Endothelial cell (in vitro differentiated cells): ENCODE measurements at regions not wholly inside any gene's neighbourhood (a gene's known extent, or its start where the extent isn't known, plus 50 kb on each side); places are given as distances from the start of the nearest gene placed in this dataset.
A peak's percentile ranks its signal among the peaks of the same experiment; 100 is the strongest.

Experiments used
- DNase-seq: peaks from one replicate; pipeline ENCODE4 v3.0.0; 2021; ENCODE audit warnings: low spot score
- H3K27ac Mint-ChIP-seq: one replicate; pipeline ENCODE4 v1.8.0; 2021; ENCODE audit warnings: mixed read lengths, inconsistent platforms; ENCODE audit not compliant: unreplicated experiment
- H3K27me3 Mint-ChIP-seq: one replicate; pipeline ENCODE4 v1.8.0; 2021; ENCODE audit warnings: mild to moderate bottlenecking, moderate library complexity, mixed read lengths, inconsistent platforms; ENCODE audit not compliant: unreplicated experiment
- H3K36me3 Mint-ChIP-seq: one replicate; pipeline ENCODE4 v1.8.0; 2021; ENCODE audit warnings: mild to moderate bottlenecking, low read depth, mixed read lengths, inconsistent platforms; ENCODE audit not compliant: unreplicated experiment
- H3K4me1 Mint-ChIP-seq: one replicate; pipeline ENCODE4 v1.8.0; 2021; ENCODE audit warnings: mild to moderate bottlenecking, mixed read lengths, inconsistent platforms; ENCODE audit not compliant: unreplicated experiment
- H3K4me3 Mint-ChIP-seq: one replicate; pipeline ENCODE4 v1.8.0; 2021; ENCODE audit warnings: mild to moderate bottlenecking, mixed read lengths, inconsistent platforms; ENCODE audit not compliant: unreplicated experiment
- H3K9me3 Mint-ChIP-seq: one replicate; pipeline ENCODE4 v1.8.0; 2021; ENCODE audit warnings: mixed read lengths, inconsistent platforms; ENCODE audit not compliant: unreplicated experiment
- TF ChIP-seq, protein P1 (sequence below): fragments of 200-600 bp; sonication (generic); IDR thresholded peaks from one replicate; pipeline ENCODE4 v1.5.0; 2021; ENCODE audit warnings: antibody characterized with exemption; ENCODE audit not compliant: unreplicated experiment

DNA sequence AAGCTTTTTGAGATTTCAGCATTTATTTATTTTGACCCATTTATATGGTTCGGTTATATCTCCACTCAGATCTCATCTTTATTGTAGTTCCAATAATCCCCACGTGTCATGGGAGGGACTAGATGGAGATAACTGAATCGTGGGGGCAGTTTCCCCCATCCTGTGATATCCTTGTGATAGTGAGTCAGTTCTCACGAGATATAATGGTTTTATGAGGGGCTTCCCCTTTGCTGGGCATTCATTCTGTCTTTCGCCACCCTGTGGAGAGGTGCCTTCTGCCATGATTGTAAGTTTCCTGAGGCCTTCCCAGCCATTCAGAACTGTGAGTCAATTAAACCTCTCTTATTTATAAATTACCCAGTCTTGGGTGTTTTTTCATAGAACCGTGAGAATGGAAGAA lies 96.5 kb upstream of the PCSK1 start:
- peaks cover 5% of the 10 kb centered on the region for H3K4me1 Mint-ChIP-seq
- TF ChIP-seq, protein P1, sequence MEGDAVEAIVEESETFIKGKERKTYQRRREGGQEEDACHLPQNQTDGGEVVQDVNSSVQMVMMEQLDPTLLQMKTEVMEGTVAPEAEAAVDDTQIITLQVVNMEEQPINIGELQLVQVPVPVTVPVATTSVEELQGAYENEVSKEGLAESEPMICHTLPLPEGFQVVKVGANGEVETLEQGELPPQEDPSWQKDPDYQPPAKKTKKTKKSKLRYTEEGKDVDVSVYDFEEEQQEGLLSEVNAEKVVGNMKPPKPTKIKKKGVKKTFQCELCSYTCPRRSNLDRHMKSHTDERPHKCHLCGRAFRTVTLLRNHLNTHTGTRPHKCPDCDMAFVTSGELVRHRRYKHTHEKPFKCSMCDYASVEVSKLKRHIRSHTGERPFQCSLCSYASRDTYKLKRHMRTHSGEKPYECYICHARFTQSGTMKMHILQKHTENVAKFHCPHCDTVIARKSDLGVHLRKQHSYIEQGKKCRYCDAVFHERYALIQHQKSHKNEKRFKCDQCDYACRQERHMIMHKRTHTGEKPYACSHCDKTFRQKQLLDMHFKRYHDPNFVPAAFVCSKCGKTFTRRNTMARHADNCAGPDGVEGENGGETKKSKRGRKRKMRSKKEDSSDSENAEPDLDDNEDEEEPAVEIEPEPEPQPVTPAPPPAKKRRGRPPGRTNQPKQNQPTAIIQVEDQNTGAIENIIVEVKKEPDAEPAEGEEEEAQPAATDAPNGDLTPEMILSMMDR = no peak
- no peaks in the 10 kb centered on the region for H3K9me3 Mint-ChIP-seq
- no peaks in the 10 kb centered on the region for H3K27me3 Mint-ChIP-seq
- no peak for DNase-seq
- no peak overlapping the region for H3K27ac Mint-ChIP-seq
- H3K4me3 Mint-ChIP-seq = no peak overlapping the region
- no peaks in the 10 kb centered on the region for H3K36me3 Mint-ChIP-seq

DNA sequence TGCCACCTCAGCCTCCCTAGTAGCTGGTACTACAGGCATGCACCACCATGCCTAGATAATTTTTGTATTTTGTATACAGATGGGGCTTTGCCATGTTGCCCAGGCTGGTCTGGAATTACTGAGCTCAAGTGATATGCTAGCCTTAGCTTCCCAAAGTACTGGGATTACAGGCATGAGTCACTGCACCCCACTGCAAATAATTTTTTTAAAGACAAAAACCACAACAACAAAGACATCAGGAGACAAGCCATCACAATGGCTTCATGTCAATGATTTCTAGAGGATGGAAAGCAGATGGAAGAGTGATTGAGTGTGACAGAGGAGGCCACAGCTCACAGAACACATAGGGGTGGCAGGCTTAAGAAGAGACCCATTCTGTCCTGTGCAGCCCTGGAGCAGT lies 97.9 kb upstream of the PCSK1 start:
- TF ChIP-seq, protein P1 = no peak
- Mint-ChIP-seq H3K4me1 (peaks cover 5% of the 10 kb centered on the region), H3K4me3 (no peak overlapping the region), H3K27ac (no peak overlapping the region), H3K27me3 (no peaks in the 10 kb centered on the region), H3K9me3 (no peaks in the 10 kb centered on the region), H3K36me3 (no peaks in the 10 kb centered on the region)
- no peak for DNase-seq

DNA sequence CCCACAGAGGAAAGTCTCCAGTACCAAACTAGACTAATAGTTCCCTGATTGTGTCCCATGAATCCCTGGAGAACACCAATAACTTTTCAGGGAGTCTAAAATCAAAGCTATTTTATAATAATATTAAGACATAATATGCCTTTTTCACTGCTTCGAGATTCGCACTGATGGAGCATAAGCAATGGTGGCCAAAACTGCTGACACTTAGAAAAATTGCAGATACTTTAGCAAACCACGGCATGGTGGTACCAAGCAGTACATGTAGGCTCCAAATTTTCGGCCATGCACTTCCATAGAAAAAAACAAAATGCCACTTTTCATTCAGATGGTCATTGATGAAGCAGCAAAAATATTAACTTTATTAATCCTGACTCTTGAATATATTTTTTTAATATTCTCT lies 100.3 kb upstream of the PCSK1 start:
- H3K27ac Mint-ChIP-seq = no peak overlapping the region
- no peaks in the 10 kb centered on the region for H3K9me3 Mint-ChIP-seq
- no peak for DNase-seq
- H3K36me3 Mint-ChIP-seq = no peaks in the 10 kb centered on the region
- TF ChIP-seq, protein P1 = no peak
- no peak overlapping the region for H3K4me3 Mint-ChIP-seq
- H3K4me1 Mint-ChIP-seq = peaks cover 16% of the 10 kb centered on the region
- no peaks in the 10 kb centered on the region for H3K27me3 Mint-ChIP-seq

DNA sequence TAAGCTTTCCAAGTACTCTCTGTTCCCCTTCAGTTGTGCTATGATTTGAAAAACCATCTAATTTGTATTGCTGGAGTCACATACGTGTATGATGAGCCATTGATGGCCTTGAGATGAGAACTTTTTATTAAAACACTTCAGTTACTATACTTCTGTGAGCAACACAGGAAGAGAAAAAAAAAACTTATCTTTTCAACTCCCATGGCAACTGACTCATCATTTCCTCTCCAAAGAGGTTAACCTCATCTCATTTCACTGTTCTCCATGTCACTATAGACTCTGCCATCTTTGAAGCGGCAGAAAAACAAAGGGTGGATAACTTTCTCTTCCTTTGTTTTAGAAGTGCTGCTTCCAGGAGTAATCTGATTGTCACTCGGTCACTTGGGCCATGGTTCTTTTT lies 104.3 kb upstream of the PCSK1 start:
- TF ChIP-seq, protein P1 = no peak
- no peaks in the 10 kb centered on the region for H3K36me3 Mint-ChIP-seq
- no peaks in the 10 kb centered on the region for H3K9me3 Mint-ChIP-seq
- DNase-seq = no peak
- H3K4me3 Mint-ChIP-seq = no peak overlapping the region
- H3K27me3 Mint-ChIP-seq = peaks cover 1% of the 10 kb centered on the region
- peaks cover 13% of the 10 kb centered on the region for H3K4me1 Mint-ChIP-seq
- peak overlapping the region; percentile 71 for H3K27ac Mint-ChIP-seq

DNA sequence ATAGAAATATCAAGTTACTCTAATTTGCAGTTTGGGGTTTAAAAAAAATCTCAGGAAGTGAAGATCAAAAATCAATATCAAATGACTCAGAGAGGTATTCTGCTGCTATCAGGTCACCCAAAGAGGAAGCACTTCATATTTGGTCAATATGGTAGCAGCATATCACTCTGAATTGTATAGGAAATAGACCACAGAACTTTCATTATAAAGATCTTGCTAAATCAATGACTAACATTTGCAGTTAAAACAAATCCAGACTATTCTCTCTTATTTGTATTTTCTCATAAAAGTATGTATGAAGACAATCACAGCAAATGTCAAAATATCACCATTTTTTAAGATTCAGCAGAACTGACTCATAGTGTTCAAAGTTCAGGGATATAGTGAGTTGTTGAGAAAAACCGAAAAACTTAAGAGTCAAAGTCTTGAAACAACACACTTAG lies 105.8 kb upstream of the PCSK1 start:
- no peak for DNase-seq
- Mint-ChIP-seq H3K27ac (no peak overlapping the region), H3K4me1 (peaks cover 13% of the 10 kb centered on the region), H3K9me3 (no peaks in the 10 kb centered on the region), H3K27me3 (peaks cover 1% of the 10 kb centered on the region), H3K36me3 (no peaks in the 10 kb centered on the region), H3K4me3 (no peak overlapping the region)
- TF ChIP-seq, protein P1 = no peak
